Activated CD8-positive, alpha-beta T cell treated with anti-CD3 and anti-CD28 coated beads for 36 hours (primary cell): ENCODE measurements at regions not wholly inside any gene's neighbourhood (a gene's known extent, or its start where the extent isn't known, plus 50 kb on each side); places are given as distances from the start of the nearest gene placed in this dataset.
"Not testable (repeated sequence)": the region's sequence is repeated elsewhere in the genome, so short reads cannot be mapped to it uniquely, and the experiment has no call there.

Experiments used
- ATAC-seq: fragments of 200-7000 bp; cut with Tn5 transposase; one replicate; pipeline ENCODE4 v1.10.0; 2021; ENCODE audit warnings: mild to moderate bottlenecking, moderate library complexity
- CTCF ChIA-PET: fragments of 350-600 bp; sonication (Branson Sonifier 250); formaldehyde crosslinking; loops from one replicate; lab custom pipeline; 2021; ENCODE audit warnings: antibody characterized with exemption; lab: Charles Lee
- POLR2A ChIA-PET: fragments of 350-600 bp; sonication (Branson Sonifier 250); formaldehyde crosslinking; loops from one replicate; lab custom pipeline; 2021; ENCODE audit warnings: antibody characterized with exemption; lab: Charles Lee
- DNase-seq: peaks from one replicate; pipeline ENCODE4 v3.0.0-alpha.2; 2020
- H3K27ac Mint-ChIP-seq: one replicate; pipeline ENCODE4 v1.8.0; 2021; ENCODE audit warnings: mild to moderate bottlenecking, mixed read lengths
- H3K27me3 Mint-ChIP-seq: one replicate; pipeline ENCODE4 v1.8.0; 2021; ENCODE audit warnings: mixed read lengths
- H3K36me3 Mint-ChIP-seq: one replicate; pipeline ENCODE4 v1.8.0; 2021; ENCODE audit warnings: low read depth, mixed read lengths
- H3K4me1 Mint-ChIP-seq: one replicate; pipeline ENCODE4 v1.8.0; 2021; ENCODE audit warnings: low read depth, mixed read lengths
- H3K4me3 Mint-ChIP-seq: one replicate; pipeline ENCODE4 v1.8.0; 2021; ENCODE audit warnings: mild to moderate bottlenecking, moderate library complexity, mixed read lengths
- H3K9me3 Mint-ChIP-seq: one replicate; pipeline ENCODE4 v1.8.0; 2021; ENCODE audit warnings: mixed read lengths
- intact Hi-C: fragments of 100-400 bp; cut with micrococcal nuclease; formaldehyde crosslinking; loops from one replicate; pipeline ENCODE4 v1.10.0; 2022
- TF ChIP-seq, protein P1 (sequence below): fragments of 200-600 bp; IDR thresholded peaks from one replicate; pipeline ENCODE4 v1.8.0; 2022; ENCODE audit warnings: antibody characterized with exemption, mild to moderate bottlenecking

DNA sequence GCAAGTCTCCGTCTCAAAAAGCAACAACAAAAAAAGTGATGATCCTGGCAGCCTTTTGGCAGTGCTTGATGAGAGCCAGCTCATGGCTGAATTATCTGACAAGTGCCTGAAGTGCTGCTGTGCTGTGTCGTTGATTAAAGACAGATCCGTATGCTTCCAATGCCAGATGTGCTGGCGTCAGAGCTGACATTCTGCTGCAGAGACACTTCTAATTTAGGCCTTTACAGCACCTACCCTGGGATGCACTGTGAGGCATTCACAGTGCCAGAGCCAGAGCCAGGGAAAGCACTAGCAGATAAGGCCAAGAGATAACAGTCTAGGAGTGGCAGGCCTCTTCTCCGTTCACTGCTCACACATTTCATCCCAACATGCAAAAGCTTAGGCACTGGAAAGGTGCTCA is 995.5 kb downstream of the RAB28 start:
- H3K9me3 Mint-ChIP-seq, result peaks cover 5% of the 10 kb centered on the region
- ATAC-seq (no peak), DNase-seq (no peak)
- intact Hi-C loops, result no loop called here
- no peaks in the 10 kb centered on the region for H3K4me1 Mint-ChIP-seq
- H3K4me3 Mint-ChIP-seq, result no peak overlapping the region
- CTCF ChIA-PET, result no interaction called here
- no peak overlapping the region for H3K27ac Mint-ChIP-seq
- no peaks in the 10 kb centered on the region for H3K36me3 Mint-ChIP-seq
- POLR2A ChIA-PET, result interaction anchor here (0.6 kb wide), 1 partner anchor 93 kb away, joined by 3 read pairs; no protein-coding TSS in a partner anchor
- no peaks in the 10 kb centered on the region for H3K27me3 Mint-ChIP-seq
- TF ChIP-seq, protein P1, sequence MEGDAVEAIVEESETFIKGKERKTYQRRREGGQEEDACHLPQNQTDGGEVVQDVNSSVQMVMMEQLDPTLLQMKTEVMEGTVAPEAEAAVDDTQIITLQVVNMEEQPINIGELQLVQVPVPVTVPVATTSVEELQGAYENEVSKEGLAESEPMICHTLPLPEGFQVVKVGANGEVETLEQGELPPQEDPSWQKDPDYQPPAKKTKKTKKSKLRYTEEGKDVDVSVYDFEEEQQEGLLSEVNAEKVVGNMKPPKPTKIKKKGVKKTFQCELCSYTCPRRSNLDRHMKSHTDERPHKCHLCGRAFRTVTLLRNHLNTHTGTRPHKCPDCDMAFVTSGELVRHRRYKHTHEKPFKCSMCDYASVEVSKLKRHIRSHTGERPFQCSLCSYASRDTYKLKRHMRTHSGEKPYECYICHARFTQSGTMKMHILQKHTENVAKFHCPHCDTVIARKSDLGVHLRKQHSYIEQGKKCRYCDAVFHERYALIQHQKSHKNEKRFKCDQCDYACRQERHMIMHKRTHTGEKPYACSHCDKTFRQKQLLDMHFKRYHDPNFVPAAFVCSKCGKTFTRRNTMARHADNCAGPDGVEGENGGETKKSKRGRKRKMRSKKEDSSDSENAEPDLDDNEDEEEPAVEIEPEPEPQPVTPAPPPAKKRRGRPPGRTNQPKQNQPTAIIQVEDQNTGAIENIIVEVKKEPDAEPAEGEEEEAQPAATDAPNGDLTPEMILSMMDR, result no peak

DNA sequence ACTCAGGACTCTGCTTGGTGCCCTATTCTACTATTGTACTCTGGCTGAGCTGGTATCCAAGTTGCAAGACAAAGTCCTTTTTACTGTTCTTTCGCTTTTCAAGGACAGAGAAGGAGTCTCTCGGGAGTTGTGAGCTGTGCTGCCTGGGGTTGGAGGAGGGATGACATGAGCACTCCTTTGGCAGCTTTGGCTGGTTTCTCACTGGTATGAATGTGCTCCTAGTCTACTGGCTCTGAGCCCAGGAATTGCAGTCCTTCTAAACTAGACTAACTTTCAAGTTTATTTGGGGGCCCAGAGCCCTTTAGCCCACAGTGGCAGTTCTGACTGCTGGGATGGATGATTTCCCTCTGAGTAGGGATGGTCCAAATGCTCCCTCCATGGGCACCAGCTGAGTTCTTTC is 997.1 kb downstream of the RAB28 start:
- CTCF ChIA-PET, result no interaction called here

DNA sequence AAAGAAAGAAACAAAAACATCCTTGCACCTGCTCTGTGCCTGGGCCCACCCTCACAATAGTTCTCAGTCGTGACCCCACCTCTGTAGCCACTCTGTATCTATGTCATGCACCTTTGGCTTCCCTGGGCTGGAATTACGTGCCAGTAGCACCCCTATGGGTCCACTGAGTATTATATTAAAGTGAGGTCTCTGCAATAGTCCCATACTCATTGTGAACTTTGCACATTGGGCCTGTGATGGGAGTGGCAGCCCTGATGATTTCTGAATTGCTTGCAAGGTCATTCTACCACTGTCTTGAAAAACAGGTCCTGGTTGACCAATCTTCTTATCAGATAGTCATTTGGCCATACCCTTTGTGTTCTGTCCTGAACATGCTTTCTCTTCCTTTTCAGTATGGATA is 1012.1 kb downstream of the RAB28 start:
- intact Hi-C loops, result no loop called here
- ChIA-PET POLR2A (no interaction called here), CTCF (no interaction called here)
- Mint-ChIP-seq H3K27ac (no peak overlapping the region), H3K4me1 (no peaks in the 10 kb centered on the region), H3K36me3 (no peaks in the 10 kb centered on the region), H3K27me3 (no peaks in the 10 kb centered on the region), H3K4me3 (no peak overlapping the region), H3K9me3 (peaks cover under 1% of the 10 kb centered on the region)
- DNase-seq (no peak), ATAC-seq (no peak)
- TF ChIP-seq, protein P1, result no peak

More for the DNA sequence above, 997.1 kb downstream of the RAB28 start:
- ATAC-seq (no peak), DNase-seq (no peak)
- Mint-ChIP-seq H3K9me3 (peaks cover 8% of the 10 kb centered on the region), H3K27me3 (no peaks in the 10 kb centered on the region), H3K4me1 (no peaks in the 10 kb centered on the region), H3K27ac (no peak overlapping the region), H3K36me3 (no peaks in the 10 kb centered on the region), H3K4me3 (no peak overlapping the region)
- TF ChIP-seq, protein P1, result no peak
- intact Hi-C loops, result no loop called here
- POLR2A ChIA-PET, result no interaction called here

DNA sequence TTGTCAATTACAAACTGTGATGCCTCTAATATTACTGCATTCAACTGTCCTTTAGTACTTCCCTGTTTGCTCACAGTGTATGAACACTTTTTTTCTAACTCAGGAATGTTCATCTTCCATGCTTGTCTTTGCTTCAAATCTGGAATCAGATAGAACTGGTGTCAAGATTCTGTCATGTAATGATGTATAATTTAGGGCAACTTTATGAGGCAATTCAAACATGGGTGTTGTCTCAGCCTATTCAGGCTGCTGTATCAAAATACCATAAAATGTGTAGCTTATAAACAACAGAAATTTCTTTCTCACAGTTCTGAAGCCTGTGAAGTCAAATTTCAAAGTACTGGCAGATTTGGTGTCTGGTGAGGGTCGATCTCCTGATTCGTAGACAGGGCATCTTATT is 1012.9 kb downstream of the RAB28 start:
- TF ChIP-seq, protein P1, result no peak
- Mint-ChIP-seq H3K27ac (no peak overlapping the region), H3K9me3 (no peaks in the 10 kb centered on the region), H3K4me1 (no peaks in the 10 kb centered on the region), H3K27me3 (no peaks in the 10 kb centered on the region), H3K36me3 (no peaks in the 10 kb centered on the region), H3K4me3 (no peak overlapping the region)
- DNase-seq (no peak), ATAC-seq (no peak)
- POLR2A ChIA-PET, result no interaction called here
- intact Hi-C loops, result no loop called here
- CTCF ChIA-PET, result no interaction called here

DNA sequence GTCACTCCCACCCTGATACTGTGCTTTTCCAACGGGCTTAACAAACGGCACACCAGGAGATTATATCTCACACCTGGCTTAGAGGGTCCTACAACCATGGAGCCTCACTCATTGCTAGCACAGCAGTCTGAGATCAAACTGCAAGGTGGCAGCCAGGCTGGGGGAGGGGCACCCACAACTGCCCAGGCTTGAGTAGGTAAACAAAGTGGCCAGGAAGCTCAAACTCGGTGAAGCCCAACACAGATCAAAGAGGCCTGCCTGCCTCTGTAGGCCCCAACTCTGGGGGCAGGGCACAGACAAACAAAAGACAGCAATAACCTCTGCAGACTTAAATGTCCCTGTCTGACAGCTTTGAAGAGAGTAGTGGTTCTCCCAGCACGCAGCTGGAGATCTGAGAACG is 1022.6 kb downstream of the RAB28 start:
- DNase-seq, intact Hi-C loops, H3K27me3 Mint-ChIP-seq, H3K27ac Mint-ChIP-seq, H3K36me3 Mint-ChIP-seq, H3K4me1 Mint-ChIP-seq, ATAC-seq, H3K4me3 Mint-ChIP-seq, CTCF ChIA-PET, POLR2A ChIA-PET: not testable (repeated sequence)
- H3K9me3 Mint-ChIP-seq, result peaks cover 11% of the 10 kb centered on the region

DNA sequence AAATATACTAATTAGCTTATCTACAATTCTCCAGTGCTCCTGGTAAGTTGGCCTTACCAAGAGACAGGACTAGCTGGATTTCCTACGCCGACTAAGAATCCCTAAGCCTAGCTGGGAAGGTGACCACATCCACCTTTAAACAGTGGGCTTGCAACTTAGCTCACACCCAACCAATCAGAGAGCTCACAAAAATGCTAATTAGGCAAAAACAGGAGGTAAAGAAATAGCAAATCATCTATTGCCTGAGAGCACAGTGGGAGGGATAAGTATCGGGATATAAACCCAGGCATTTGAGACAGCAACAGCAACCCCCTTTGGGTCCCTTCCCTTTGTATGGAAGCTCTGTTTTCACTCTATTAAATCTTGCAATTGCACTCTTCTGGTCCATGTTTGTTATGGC is 1025.0 kb downstream of the RAB28 start:
- POLR2A ChIA-PET, result interaction anchor here (0.6 kb wide), 1 partner anchor 17 kb away, joined by 3 read pairs; no protein-coding TSS in a partner anchor
- ATAC-seq (no peak), DNase-seq (no peak)
- intact Hi-C loops, result no loop called here
- Mint-ChIP-seq H3K9me3 (peaks cover 13% of the 10 kb centered on the region), H3K27ac (no peak overlapping the region), H3K4me3 (no peak overlapping the region), H3K4me1 (no peaks in the 10 kb centered on the region), H3K36me3 (no peaks in the 10 kb centered on the region), H3K27me3 (no peaks in the 10 kb centered on the region)
- TF ChIP-seq, protein P1, result no peak
- CTCF ChIA-PET, result interaction anchor here (0.6 kb wide), 1 partner anchor 42 kb away, joined by 3 read pairs; no protein-coding TSS in a partner anchor
